GM21723 (cell line): ENCODE measurements at regions not wholly inside any gene's neighbourhood (a gene's known extent, or its start where the extent isn't known, plus 50 kb on each side); places are given as distances from the start of the nearest gene placed in this dataset.
"Not testable (repeated sequence)": the region's sequence is repeated elsewhere in the genome, so short reads cannot be mapped to it uniquely, and the experiment has no call there.

Experiments used
- ATAC-seq: cut with Tn5 transposase; IDR thresholded peaks from one replicate; pipeline ENCODE4 v1.9.1; 2021; ENCODE audit warnings: mild to moderate bottlenecking, moderate library complexity; ENCODE audit not compliant: unreplicated experiment

GRCh38 chr6:82507112-82507511 is 143.5 kb downstream of the TPBG start:
- no peak for ATAC-seq

GRCh38 chr6:82511546-82511945 is 147.9 kb downstream of the TPBG start:
- ATAC-seq, result no peak

GRCh38 chr6:82517896-82518295 is 154.3 kb downstream of the TPBG start:
- ATAC-seq, result not testable (repeated sequence)

- no peak for ATAC-seq
Measured at GRCh38 chr6:82521369-82521768, 157.8 kb downstream of the TPBG start.

GRCh38 chr6:82521861-82522260 is 158.2 kb downstream of the TPBG start:
- no peak for ATAC-seq

- ATAC-seq, result no peak
Measured at GRCh38 chr6:82524031-82524430, 160.4 kb downstream of the TPBG start.

GRCh38 chr6:82525775-82526495 is 162.3 kb downstream of the TPBG start:
- no peak for ATAC-seq

- ATAC-seq, result not testable (repeated sequence)
Measured at GRCh38 chr6:82529960-82530460, 166.4 kb downstream of the TPBG start.

- ATAC-seq, result no peak
Measured at GRCh38 chr6:82534876-82535275, 171.3 kb downstream of the TPBG start.

GRCh38 chr6:82549480-82549879 is 185.9 kb downstream of the TPBG start:
- not testable (repeated sequence) for ATAC-seq

- ATAC-seq, result not testable (repeated sequence)
Measured at GRCh38 chr6:82551311-82551710, 187.7 kb downstream of the TPBG start.

- ATAC-seq, result no peak
Measured at GRCh38 chr6:82551831-82552230, 188.2 kb downstream of the TPBG start.

GRCh38 chr6:82553863-82554531 is 190.4 kb downstream of the TPBG start:
- ATAC-seq, result no peak

- no peak for ATAC-seq
Measured at GRCh38 chr6:82554666-82555065, 191.0 kb downstream of the TPBG start.

GRCh38 chr6:82555801-82556200 is 192.2 kb downstream of the TPBG start:
- ATAC-seq, result no peak

GRCh38 chr6:82558531-82558930 is 194.9 kb downstream of the TPBG start:
- ATAC-seq, result not testable (repeated sequence)

GRCh38 chr6:82567621-82568020 is 204.0 kb downstream of the TPBG start:
- ATAC-seq, result no peak

GRCh38 chr6:82568290-82568993 is 204.8 kb downstream of the TPBG start:
- ATAC-seq, result peak; percentile 79

- ATAC-seq, result no peak
Measured at GRCh38 chr6:82569022-82569421, 205.4 kb downstream of the TPBG start.

GRCh38 chr6:82570083-82570482 is 206.5 kb downstream of the TPBG start:
- no peak for ATAC-seq

- no peak for ATAC-seq
Measured at GRCh38 chr6:82571455-82571854, 207.8 kb downstream of the TPBG start.
